GM12878 (cell line): ENCODE measurements at regions not wholly inside any gene's neighbourhood (a gene's known extent, or its start where the extent isn't known, plus 50 kb on each side); places are given as distances from the start of the nearest gene placed in this dataset.

Experiments used
- EGR1 ChIP-seq, 2 experiments: IDR thresholded peaks; 1 replicate in 1 of 2; 2 replicates in 1 of 2; pipeline ENCODE4 v1.6.1; 2011 to 2012; ENCODE audit warnings: low read depth in 2 of 2, low read length in 2 of 2, borderline replicate concordance in 1 of 2, mild to moderate bottlenecking in 1 of 2, moderate library complexity in 1 of 2
- HCFC1 ChIP-seq: fragments of 150-350 bp; IDR thresholded peaks from 2 replicates; pipeline ENCODE4 v1.6.1; 2014; ENCODE audit warnings: low read length
- SMAD1 ChIP-seq: fragments of 450-650 bp; IDR thresholded peaks from 2 replicates; pipeline ENCODE4 v1.6.1; 2018; ENCODE audit warnings: mild to moderate bottlenecking, low read depth; ENCODE audit not compliant: partially characterized antibody
- TF ChIP-seq, protein P1 (sequence below), 3 experiments: IDR thresholded peaks in 2 of 3; conservative IDR thresholded peaks in 1 of 3; 2 replicates each; pipeline ENCODE4 v1.5.1; 2011; ENCODE audit warnings: low read depth in 3 of 3, low read length in 3 of 3, mild to moderate bottlenecking in 3 of 3, control low read depth in 2 of 3, moderate library complexity in 2 of 3, inconsistent platforms in 1 of 3, mixed read lengths in 1 of 3; ENCODE audit not compliant: control insufficient read depth in 2 of 3, insufficient read depth in 1 of 3; ENCODE audit errors: extremely low read depth in 1 of 3
- TF ChIP-seq, protein P2 (sequence below): IDR thresholded peaks from 2 replicates; pipeline ENCODE4 v1.6.1; 2012; ENCODE audit warnings: low read length, inconsistent platforms
- TF ChIP-seq, protein P3 (sequence below): IDR thresholded peaks from 2 replicates; pipeline ENCODE4 v1.6.1; 2012; ENCODE audit warnings: low read depth, low read length, improper control_type of control experiment

DNA sequence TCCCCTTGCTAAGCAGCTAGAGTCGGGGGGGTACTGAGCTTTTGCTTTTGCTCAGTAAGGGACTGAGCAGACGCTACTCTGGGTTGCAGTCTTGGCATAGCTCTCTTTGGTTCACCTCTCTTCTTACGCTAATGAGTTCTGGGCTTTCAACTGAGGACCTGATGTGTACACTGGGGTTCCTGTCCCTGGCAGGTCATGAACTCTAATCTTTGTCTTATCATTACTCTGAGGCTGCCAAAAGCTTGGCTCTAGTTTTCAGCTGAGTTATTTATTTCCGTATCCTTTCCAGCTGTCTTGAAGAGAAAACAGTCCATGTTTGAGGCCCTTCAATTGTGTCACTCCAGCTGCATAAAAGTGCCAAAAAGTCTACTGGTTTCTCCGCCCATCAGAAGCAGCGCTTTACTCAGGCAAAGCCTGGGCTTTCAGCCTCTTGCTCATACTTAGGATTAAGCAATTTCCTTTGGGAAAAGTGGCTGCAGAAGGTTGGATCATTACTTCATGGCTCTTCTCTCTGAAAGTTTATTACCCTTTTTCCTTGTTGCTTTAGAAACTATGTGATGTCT lies 121.0 kb upstream of the STOX2 start:
- TF ChIP-seq, protein P1, sequence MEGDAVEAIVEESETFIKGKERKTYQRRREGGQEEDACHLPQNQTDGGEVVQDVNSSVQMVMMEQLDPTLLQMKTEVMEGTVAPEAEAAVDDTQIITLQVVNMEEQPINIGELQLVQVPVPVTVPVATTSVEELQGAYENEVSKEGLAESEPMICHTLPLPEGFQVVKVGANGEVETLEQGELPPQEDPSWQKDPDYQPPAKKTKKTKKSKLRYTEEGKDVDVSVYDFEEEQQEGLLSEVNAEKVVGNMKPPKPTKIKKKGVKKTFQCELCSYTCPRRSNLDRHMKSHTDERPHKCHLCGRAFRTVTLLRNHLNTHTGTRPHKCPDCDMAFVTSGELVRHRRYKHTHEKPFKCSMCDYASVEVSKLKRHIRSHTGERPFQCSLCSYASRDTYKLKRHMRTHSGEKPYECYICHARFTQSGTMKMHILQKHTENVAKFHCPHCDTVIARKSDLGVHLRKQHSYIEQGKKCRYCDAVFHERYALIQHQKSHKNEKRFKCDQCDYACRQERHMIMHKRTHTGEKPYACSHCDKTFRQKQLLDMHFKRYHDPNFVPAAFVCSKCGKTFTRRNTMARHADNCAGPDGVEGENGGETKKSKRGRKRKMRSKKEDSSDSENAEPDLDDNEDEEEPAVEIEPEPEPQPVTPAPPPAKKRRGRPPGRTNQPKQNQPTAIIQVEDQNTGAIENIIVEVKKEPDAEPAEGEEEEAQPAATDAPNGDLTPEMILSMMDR (IDR thresholded peaks at IDR 0.05 in 2 of 3, conservative IDR thresholded peaks at IDR 0.05 in 1 of 3; ENCODE audit: control insufficient read depth in 2 of 3, extremely low read depth in 1 of 3, insufficient read depth in 1 of 3, low read depth in 3 of 3, low read length in 3 of 3), result no peak
- TF ChIP-seq EGR1 (IDR thresholded peaks at IDR 0.05; ENCODE audit: borderline replicate concordance in 1 of 2, low read depth in 2 of 2, low read length in 2 of 2) (no peak), SMAD1 (no peak), HCFC1 (no peak)
- TF ChIP-seq, protein P2, sequence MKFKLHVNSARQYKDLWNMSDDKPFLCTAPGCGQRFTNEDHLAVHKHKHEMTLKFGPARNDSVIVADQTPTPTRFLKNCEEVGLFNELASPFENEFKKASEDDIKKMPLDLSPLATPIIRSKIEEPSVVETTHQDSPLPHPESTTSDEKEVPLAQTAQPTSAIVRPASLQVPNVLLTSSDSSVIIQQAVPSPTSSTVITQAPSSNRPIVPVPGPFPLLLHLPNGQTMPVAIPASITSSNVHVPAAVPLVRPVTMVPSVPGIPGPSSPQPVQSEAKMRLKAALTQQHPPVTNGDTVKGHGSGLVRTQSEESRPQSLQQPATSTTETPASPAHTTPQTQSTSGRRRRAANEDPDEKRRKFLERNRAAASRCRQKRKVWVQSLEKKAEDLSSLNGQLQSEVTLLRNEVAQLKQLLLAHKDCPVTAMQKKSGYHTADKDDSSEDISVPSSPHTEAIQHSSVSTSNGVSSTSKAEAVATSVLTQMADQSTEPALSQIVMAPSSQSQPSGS, result no peak
- TF ChIP-seq, protein P3, sequence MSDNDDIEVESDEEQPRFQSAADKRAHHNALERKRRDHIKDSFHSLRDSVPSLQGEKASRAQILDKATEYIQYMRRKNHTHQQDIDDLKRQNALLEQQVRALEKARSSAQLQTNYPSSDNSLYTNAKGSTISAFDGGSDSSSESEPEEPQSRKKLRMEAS, result no peak
